Neural cell (in vitro differentiated cells): ENCODE measurements at regions not wholly inside any gene's neighbourhood (a gene's known extent, or its start where the extent isn't known, plus 50 kb on each side); places are given as distances from the start of the nearest gene placed in this dataset.

ENCODE experiments used
- CTCF ChIP-seq: fragments of 450-650 bp; IDR thresholded peaks from 2 replicates; pipeline ENCODE4 v1.5.1; 2014; ENCODE audit warnings: antibody characterized with exemption, mild to moderate bottlenecking, moderate library complexity; ENCODE audit not compliant: poor library complexity, severe bottlenecking
- EZH2 ChIP-seq: fragments of 200-600, 300-800 bp; shearing (Covaris generic), sonication (generic); IDR thresholded peaks from 2 replicates; pipeline ENCODE4 v1.6.1; 2014; ENCODE audit warnings: antibody characterized with exemption, low read length, borderline replicate concordance, mild to moderate bottlenecking; ENCODE audit not compliant: insufficient read depth, poor library complexity, severe bottlenecking
- POLR2AphosphoS5 ChIP-seq: IDR thresholded peaks from 2 replicates; pipeline ENCODE4 v1.6.1; 2012

- TF ChIP-seq POLR2AphosphoS5: no peak
- TF ChIP-seq CTCF: no peak
- TF ChIP-seq EZH2: no peak
These were observed 146.1 kb downstream of the TTLL2 start for GRCh38 chr6:167470836-167471547.
